ENCODE measurements at regions not wholly inside any gene's neighbourhood (a gene's known extent, or its start where the extent isn't known, plus 50 kb on each side); places are given as distances from the start of the nearest gene placed in this dataset.
"Not testable (repeated sequence)": the region's sequence is repeated elsewhere in the genome, so short reads cannot be mapped to it uniquely, and the experiment has no call there.

GRCh38 chr21:18744840-18745239 is 341.3 kb upstream of the TMPRSS15 start:
- H3K4me2 ChIP-seq (ENCODE audit: low read length): no peak overlapping the region

GRCh38 chr21:18752894-18753293 is 349.3 kb upstream of the TMPRSS15 start:
- H3K9me3 ChIP-seq (ENCODE audit: control insufficient read depth, low read length); H2AFZ ChIP-seq; H3K27me3 ChIP-seq (ENCODE audit: control insufficient read depth, insufficient read depth, low read length); H3K79me2 ChIP-seq; H3K36me3 ChIP-seq (ENCODE audit: control insufficient read depth, insufficient read depth, low read length); H3K4me1 ChIP-seq; H3K4me3 ChIP-seq (ENCODE audit: low read depth, low read length); H3K9ac ChIP-seq; H3K27ac ChIP-seq; H3K4me2 ChIP-seq (ENCODE audit: low read length): not testable (repeated sequence)

More at GRCh38 chr21:18744840-18745239, 341.3 kb upstream of the TMPRSS15 start:
- Histone ChIP-seq H3K9me3 (ENCODE audit: control insufficient read depth, low read length) (no peaks in the 10 kb centered on the region), H3K4me3 (ENCODE audit: low read depth, low read length) (no peak overlapping the region), H3K4me1 (no peaks in the 10 kb centered on the region), H3K36me3 (ENCODE audit: control insufficient read depth, insufficient read depth, low read length) (no peaks in the 10 kb centered on the region), H3K27me3 (ENCODE audit: control insufficient read depth, insufficient read depth, low read length) (no peaks in the 10 kb centered on the region), H2AFZ (no peak overlapping the region), H3K9ac (no peak overlapping the region), H3K79me2 (no peaks in the 10 kb centered on the region), H3K27ac (no peak overlapping the region)
- TF ChIP-seq CTCF (IDR thresholded peaks at IDR 0.05): no peak

- not testable (repeated sequence) for H3K27ac ChIP-seq; H2AFZ ChIP-seq; H3K36me3 ChIP-seq (ENCODE audit: control insufficient read depth, insufficient read depth, low read length); H3K27me3 ChIP-seq (ENCODE audit: control insufficient read depth, insufficient read depth, low read length); H3K4me2 ChIP-seq (ENCODE audit: low read length); H3K9me3 ChIP-seq (ENCODE audit: control insufficient read depth, low read length); H3K79me2 ChIP-seq; H3K4me1 ChIP-seq; H3K4me3 ChIP-seq (ENCODE audit: low read depth, low read length); H3K9ac ChIP-seq
Observed at GRCh38 chr21:18756272-18756671, 352.7 kb upstream of the TMPRSS15 start.

- H3K9ac ChIP-seq: no peak overlapping the region
- no peaks in the 10 kb centered on the region for H3K9me3 ChIP-seq (ENCODE audit: control insufficient read depth, low read length)
- no peak for TF ChIP-seq CTCF (IDR thresholded peaks at IDR 0.05)
- H3K4me2 ChIP-seq (ENCODE audit: low read length): no peak overlapping the region
- no peaks in the 10 kb centered on the region for H3K4me1 ChIP-seq
- H3K36me3 ChIP-seq (ENCODE audit: control insufficient read depth, insufficient read depth, low read length): no peaks in the 10 kb centered on the region
- no peak overlapping the region for H3K4me3 ChIP-seq (ENCODE audit: low read depth, low read length)
- no peak overlapping the region for H3K27ac ChIP-seq
- no peak overlapping the region for H2AFZ ChIP-seq
- no peaks in the 10 kb centered on the region for H3K27me3 ChIP-seq (ENCODE audit: control insufficient read depth, insufficient read depth, low read length)
- H3K79me2 ChIP-seq: no peaks in the 10 kb centered on the region
Observed at GRCh38 chr21:18759267-18759666, 355.7 kb upstream of the TMPRSS15 start.

GRCh38 chr21:18759751-18760161 is 356.2 kb upstream of the TMPRSS15 start:
- no peak overlapping the region for H3K4me3 ChIP-seq (ENCODE audit: low read depth, low read length)
- TF ChIP-seq CTCF (IDR thresholded peaks at IDR 0.05): no peak

GRCh38 chr21:18760247-18760646 is 356.7 kb upstream of the TMPRSS15 start:
- no peaks in the 10 kb centered on the region for H3K4me1 ChIP-seq
- H3K27me3 ChIP-seq (ENCODE audit: control insufficient read depth, insufficient read depth, low read length): no peaks in the 10 kb centered on the region
- no peaks in the 10 kb centered on the region for H3K79me2 ChIP-seq
- no peak overlapping the region for H3K9ac ChIP-seq
- no peak for TF ChIP-seq CTCF (IDR thresholded peaks at IDR 0.05)
- no peak overlapping the region for H2AFZ ChIP-seq
- H3K4me3 ChIP-seq (ENCODE audit: low read depth, low read length): no peak overlapping the region
- H3K36me3 ChIP-seq (ENCODE audit: control insufficient read depth, insufficient read depth, low read length): no peaks in the 10 kb centered on the region
- H3K9me3 ChIP-seq (ENCODE audit: control insufficient read depth, low read length): no peaks in the 10 kb centered on the region
- no peak overlapping the region for H3K4me2 ChIP-seq (ENCODE audit: low read length)
- no peak overlapping the region for H3K27ac ChIP-seq

More at GRCh38 chr21:18759751-18760161, 356.2 kb upstream of the TMPRSS15 start:
- H3K4me1 ChIP-seq: no peaks in the 10 kb centered on the region
- no peak overlapping the region for H3K27ac ChIP-seq
- no peaks in the 10 kb centered on the region for H3K36me3 ChIP-seq (ENCODE audit: control insufficient read depth, insufficient read depth, low read length)
- H3K9me3 ChIP-seq (ENCODE audit: control insufficient read depth, low read length): no peaks in the 10 kb centered on the region
- H3K4me2 ChIP-seq (ENCODE audit: low read length): no peak overlapping the region
- H3K79me2 ChIP-seq: no peaks in the 10 kb centered on the region
- H3K9ac ChIP-seq: no peak overlapping the region
- no peaks in the 10 kb centered on the region for H3K27me3 ChIP-seq (ENCODE audit: control insufficient read depth, insufficient read depth, low read length)
- no peak overlapping the region for H2AFZ ChIP-seq
